ENCODE measurements at regions not wholly inside any gene's neighbourhood (a gene's known extent, or its start where the extent isn't known, plus 50 kb on each side); places are given as distances from the start of the nearest gene placed in this dataset.

DNA sequence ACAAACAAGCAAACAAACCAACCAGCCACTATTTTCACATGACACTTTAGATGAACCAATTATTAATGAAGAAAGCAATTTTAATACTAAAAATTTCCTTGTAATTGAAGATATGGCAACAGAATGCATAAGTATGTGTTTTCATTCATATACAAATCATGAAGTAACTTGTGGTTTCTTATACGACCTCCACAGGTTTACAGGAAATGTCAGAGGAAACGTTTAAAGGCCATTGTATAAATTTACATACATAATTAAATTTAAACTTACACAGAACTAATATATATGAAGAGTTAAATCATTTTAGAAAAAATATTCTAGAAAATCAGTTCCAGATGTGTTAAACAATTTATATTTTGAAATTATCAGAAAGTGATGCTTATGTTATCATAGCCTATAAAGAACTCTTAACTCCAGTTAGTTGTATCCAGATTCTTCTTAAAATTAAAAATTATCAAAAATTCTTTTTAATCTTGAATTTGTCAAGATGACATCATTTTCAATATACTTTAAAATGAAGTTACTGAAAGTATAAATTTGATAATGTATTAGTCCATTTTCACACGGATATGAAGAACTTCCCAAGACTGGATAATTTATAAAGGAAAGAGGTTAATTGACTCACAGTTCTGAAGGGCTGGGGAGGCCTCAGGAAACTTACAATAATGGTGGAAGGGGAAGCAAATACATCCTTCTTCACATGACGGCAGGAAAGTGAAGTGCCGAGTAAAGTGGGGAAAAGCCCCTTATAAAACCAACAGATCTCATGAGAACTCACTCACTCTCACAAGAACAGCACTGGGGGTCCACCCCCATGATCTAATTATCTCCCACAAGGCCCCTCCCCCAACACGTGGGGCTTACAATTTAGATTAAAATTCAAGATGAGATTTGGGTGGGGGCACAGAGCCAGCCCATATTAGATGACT lies 192.0 kb downstream of the PIK3R1 start:
- no peak for DNase-seq (ENCODE audit: low read depth)

DNA sequence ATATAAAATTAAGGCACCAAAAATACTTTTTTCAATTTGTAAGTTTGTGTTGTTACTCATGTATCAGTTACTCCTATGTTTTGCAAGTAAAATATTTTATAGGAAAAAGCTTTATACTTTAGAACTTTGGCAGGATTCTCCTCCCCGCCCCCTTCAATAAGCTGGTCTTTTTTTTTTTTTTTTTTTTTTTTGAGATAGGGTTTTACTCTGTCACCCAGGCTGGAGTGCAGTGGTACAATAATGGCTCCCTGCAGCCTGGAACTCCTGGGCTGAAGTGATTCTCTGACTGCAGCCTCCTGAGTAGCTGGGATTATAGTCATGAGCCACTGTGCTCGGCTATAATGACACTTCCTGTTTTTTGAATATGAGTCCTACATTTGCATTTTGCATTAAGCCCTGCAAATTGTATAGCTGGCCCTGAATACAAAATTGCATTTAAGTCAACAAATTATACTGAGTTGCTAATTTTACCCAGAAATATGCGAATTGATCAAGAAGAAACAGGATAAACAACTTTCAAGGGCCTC lies 192.9 kb downstream of the PIK3R1 start:
- DNase-seq (ENCODE audit: low read depth), result no peak

GRCh38 chr5:68409259-68409658 lies 193.7 kb downstream of the PIK3R1 start:
- DNase-seq (ENCODE audit: low read depth), result no peak

- no peak for DNase-seq (ENCODE audit: low read depth)
Observed at GRCh38 chr5:68411161-68411560, 195.6 kb downstream of the PIK3R1 start.

DNA sequence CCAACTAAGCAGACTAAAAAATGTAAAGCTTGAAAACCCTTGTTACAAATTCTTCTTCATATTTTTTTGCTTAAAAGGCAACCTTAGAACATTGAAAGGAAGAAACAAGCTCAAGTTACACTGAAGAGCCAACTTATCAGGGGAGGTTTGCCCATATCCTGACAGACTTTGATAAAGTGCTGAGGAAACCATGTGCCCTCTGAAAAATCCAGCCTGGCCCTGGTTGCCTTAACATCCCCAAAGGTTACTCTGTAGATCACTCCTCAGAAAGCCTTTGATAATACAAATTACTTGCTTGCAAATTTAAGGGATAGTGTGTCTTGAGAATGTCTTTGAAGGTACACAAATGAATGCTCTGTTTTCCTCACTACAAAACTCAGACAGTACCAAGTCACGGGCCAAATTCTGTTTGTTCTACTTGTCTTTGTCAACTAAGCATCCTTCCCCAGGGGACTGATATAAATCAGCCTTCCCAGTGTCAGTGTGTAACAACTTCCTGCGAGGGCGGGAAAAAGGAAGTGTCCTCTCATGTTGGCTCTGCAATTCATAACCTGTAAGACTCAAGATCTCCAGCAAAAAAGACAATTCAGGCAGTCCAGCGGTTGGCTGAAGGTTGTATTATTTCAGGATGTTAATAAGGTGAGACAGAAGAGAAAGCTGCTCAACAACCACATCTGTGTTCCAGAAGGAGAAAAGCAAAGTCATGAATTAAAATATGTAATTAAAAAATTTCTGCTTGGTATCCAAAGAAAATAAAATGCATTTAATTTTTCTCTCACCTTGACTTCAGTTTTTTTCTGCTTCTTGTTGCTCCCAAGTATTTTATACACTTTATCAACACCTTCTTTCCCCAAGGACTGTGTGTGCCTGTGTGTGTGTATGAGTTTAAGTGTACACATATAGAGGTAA lies 199.9 kb downstream of the PIK3R1 start:
- no peak for DNase-seq (ENCODE audit: low read depth)

DNA sequence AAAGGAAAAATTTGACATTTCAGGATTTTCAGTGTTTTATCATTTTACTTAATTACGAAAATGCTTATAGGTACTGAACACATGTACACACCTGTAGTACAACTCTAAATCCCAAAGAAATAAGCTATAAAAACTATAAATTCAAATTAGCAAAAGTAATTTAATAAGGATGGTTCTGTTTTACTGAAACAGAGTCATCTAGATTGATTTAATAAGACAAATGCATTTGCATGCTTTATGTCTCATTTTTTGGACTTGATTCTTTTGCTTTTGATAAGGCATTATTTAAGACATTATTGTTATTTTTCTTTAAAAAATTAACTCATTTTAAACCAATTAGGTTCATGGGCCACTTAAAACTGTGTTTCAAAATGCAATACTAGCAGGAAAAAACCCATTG lies 201.2 kb downstream of the PIK3R1 start:
- DNase-seq (ENCODE audit: low read depth), result no peak

GRCh38 chr5:68418201-68418600 lies 202.6 kb downstream of the PIK3R1 start:
- no peak for DNase-seq (ENCODE audit: low read depth)

DNA sequence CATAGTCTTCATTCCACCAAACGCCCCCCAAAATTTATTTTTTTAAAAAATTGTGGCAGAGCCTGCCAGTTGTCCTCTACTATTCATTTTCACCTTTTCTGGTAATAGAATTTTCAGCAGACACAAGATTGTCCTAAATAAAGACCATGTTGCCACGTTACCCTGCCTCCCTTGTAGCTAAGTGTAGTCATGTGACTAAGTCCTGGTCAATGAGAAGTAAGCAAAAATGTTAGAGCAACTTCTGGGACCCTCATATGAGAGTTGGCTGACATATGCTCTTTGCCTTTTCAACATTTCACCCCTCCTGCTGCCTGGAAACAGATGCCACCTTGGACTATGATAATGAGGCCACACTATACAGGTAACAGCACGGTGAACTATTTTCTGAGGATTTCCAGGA lies 203.1 kb downstream of the PIK3R1 start:
- DNase-seq (ENCODE audit: low read depth), result no peak

- no peak for DNase-seq (ENCODE audit: low read depth)
Observed at GRCh38 chr5:68419081-68419636, 203.6 kb downstream of the PIK3R1 start.

DNA sequence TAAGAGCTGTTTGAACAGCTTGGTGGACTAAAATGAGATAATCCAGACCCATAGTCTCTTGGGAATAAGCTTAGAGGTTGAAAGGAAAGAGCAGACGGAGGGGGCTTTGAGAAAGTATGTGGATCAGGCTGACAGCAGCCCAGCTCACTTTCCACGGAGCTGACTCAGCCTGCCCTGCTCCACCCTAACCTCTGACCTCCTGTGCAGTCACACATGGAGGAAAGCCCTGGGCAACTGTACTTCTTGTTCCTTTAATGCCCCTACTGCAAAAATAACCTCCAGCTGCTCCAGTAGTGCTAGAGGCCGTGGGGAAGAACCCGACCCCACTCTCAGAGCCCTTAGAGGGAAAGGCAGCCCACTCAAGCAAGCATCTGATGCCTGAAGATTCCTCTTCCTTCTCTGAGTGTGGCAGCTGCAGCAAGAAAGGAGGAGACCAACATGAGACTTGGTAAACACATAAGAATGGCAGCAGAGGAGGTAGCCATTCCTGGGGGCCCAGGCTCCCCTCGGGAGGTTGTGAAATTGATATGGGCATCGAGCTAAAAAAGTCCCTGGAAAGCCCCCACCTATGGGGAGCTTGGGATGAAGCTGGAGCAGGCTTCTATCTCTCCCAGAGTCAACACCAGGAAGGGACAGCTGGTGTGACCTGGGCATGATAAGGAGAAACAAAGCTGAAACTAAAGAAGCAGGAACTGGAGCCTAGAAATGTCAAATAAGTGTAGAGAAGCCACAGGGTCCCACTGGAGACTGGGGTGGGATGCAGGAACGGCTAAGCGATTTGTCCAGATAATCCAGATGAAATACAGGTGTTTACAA lies 204.3 kb downstream of the PIK3R1 start:
- DNase-seq (ENCODE audit: low read depth), result no peak

DNA sequence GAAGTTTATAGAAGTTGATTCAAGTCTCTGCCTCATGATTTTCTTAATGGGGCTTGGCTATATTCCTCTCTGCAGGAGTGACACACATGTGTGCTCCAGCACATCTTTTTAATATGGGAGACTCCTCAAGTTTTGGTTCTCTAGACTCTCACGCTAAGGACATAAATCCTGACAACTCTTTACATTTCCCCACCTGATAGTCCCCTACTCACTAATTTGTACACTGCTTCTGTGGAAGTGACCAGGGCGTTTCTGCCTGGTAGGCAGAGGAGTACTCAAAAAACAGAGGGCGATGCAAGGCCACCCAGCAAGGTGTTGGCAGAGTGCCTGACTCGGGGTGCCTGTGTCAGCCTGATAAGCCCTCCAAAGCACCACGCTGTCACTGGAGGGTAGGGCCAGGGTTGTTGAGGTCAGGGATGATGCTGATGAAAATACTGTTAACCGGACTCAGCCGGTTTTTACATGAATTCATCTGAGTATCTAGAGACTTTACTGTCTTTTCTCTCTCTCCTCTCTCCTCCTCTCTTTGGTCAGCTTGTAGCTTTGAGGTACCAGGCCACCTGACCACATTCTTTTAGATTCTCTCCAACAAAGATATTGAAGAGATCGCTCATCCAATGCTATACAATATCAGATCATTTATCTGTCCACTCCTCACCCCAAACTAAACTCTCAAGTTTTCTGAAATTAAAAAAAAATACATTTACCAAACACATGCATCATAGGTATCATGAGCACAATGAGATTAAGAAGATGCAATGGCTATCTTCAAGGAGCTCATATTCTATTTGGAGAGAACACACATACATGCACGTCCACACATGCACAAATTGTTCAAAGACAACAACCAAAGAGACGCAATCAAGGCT lies 205.2 kb downstream of the PIK3R1 start:
- DNase-seq (ENCODE audit: low read depth), result no peak

DNA sequence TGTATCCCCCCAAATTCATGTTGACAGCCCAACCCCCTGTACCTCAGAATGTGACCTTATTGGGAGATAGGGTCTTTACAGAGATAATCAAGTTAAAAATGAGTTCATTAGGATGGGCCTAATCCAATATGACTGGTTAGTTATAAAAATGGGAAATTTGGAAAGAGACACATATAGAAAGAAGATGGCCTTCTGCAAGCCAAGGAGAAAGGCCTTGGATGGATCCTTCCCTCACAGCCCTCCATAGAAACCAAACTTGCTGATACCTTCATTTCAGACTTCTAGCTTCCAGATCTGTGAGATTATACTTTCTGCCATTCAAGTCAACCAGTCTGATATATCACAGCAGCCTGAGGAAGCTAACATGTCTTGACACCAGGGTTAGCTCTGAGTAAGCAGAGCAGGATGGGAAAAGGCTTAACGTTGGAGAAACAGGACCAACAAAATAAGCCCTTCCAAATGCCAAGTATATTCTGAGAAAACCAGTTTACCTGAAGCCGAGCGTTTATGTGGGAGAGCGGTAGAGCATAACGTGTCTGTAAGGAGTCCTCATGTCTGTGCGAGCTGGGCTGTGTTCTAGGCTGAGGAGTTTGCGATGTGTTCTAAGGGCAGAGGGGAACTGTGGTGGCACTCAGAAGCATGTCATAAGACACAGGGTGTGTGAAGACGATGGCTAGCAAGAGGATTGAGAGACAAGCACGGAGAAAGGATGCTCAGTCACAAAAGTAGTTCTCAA lies 206.1 kb downstream of the PIK3R1 start:
- no peak for DNase-seq (ENCODE audit: low read depth)

GRCh38 chr5:68423154-68423811 lies 207.7 kb downstream of the PIK3R1 start:
- no peak for DNase-seq (ENCODE audit: low read depth)

- DNase-seq (ENCODE audit: low read depth), result no peak
Observed at GRCh38 chr5:68424799-68425537, 209.4 kb downstream of the PIK3R1 start.

DNA sequence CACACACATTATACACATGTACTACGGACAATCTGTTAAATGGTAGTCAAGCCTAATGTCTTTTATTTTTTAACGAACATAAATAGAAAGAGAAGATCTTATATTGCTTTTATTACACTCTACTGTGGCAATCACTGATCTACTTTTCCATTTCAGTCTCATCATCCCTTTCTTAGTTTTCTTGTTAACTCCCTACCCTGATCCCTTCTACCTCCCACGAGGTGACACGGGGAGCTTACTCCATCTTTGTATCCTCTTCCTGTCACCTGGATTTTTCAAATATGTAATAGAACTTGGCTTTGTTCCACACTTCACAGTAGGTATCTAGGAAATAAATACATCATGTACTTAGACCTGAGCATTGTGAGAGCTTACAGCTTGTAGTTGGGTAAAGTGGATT lies 211.0 kb downstream of the PIK3R1 start:
- DNase-seq (ENCODE audit: low read depth), result no peak

GRCh38 chr5:68428231-68428811 lies 212.8 kb downstream of the PIK3R1 start:
- DNase-seq (ENCODE audit: low read depth), result no peak

DNA sequence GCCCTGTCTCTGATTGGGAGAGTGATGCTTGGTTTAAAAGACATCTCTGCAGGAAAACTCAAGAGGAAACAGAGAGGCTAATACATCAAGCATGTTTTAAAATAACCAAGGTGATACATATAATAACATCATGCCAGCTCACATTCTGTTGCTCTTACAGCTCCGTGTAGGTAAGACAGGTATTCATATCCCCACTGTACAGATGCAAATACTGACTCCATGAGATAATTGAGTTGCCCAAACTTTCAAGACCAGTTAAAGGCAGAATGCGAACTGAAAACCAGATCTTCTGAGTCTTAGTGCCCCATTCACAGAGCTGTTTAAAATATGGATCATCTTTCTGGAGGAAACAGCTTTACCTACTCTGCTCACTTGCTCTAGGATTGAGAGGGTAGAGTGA lies 214.0 kb downstream of the PIK3R1 start:
- no peak for DNase-seq (ENCODE audit: low read depth)

- DNase-seq (ENCODE audit: low read depth), result no peak
Observed at GRCh38 chr5:68430279-68430678, 214.7 kb downstream of the PIK3R1 start.

All from activated gamma-delta T cell treated with anti-CD3 and anti-CD28 coated beads, Interleukin-2, amount 50 U/mL, for 16 hours (primary cell).